Kidney epithelial cell (primary cell): ENCODE measurements at regions not wholly inside any gene's neighbourhood (a gene's known extent, or its start where the extent isn't known, plus 50 kb on each side); places are given as distances from the start of the nearest gene placed in this dataset.

Experiments used
- DNase-seq: peaks from one replicate; pipeline ENCODE4 v3.0.0-alpha.2; 2010; ENCODE audit warnings: low read depth
- H3K27me3 ChIP-seq: 2 replicates; pipeline ENCODE4 v1.6.0; 2011; ENCODE audit warnings: low read length; ENCODE audit not compliant: control insufficient read depth, insufficient read depth
- H3K36me3 ChIP-seq: 2 replicates; pipeline ENCODE4 v1.5.1; 2011; ENCODE audit warnings: low read length; ENCODE audit not compliant: control insufficient read depth, insufficient read depth
- H3K4me3 ChIP-seq: 2 replicates; pipeline ENCODE4 v1.5.1; 2011; ENCODE audit warnings: low read depth, mild to moderate bottlenecking, control low read depth, low read length
- CTCF ChIP-seq: IDR thresholded peaks from 2 replicates; pipeline ENCODE4 v1.5.1; 2011; ENCODE audit warnings: mild to moderate bottlenecking, moderate library complexity, low read length, control low read depth, inconsistent platforms; ENCODE audit not compliant: insufficient read depth, poor library complexity, severe bottlenecking

- no peak for DNase-seq
- no peaks in the 10 kb centered on the region for H3K36me3 ChIP-seq
- H3K27me3 ChIP-seq = peaks cover 29% of the 10 kb centered on the region
- TF ChIP-seq CTCF = no peak
- no peak overlapping the region for H3K4me3 ChIP-seq
Measured at GRCh38 chr5:73296772-73297171, 123.8 kb downstream of the TMEM174 start.

- TF ChIP-seq CTCF = no peak
- H3K4me3 ChIP-seq = no peak overlapping the region
Measured at GRCh38 chr5:73295921-73296320, 122.9 kb downstream of the TMEM174 start.

GRCh38 chr5:73295447-73295846 is 122.5 kb downstream of the TMEM174 start:
- Histone ChIP-seq H3K27me3 (peaks cover 24% of the 10 kb centered on the region), H3K36me3 (no peaks in the 10 kb centered on the region), H3K4me3 (no peak overlapping the region)
- no peak for DNase-seq
- no peak for TF ChIP-seq CTCF

More at GRCh38 chr5:73295921-73296320, 122.9 kb downstream of the TMEM174 start:
- no peaks in the 10 kb centered on the region for H3K36me3 ChIP-seq
- DNase-seq = no peak
- H3K27me3 ChIP-seq = peaks cover 25% of the 10 kb centered on the region

- TF ChIP-seq CTCF = no peak
- peaks cover 6% of the 10 kb centered on the region for H3K27me3 ChIP-seq
- H3K4me3 ChIP-seq = no peak overlapping the region
- no peak for DNase-seq
- H3K36me3 ChIP-seq = no peaks in the 10 kb centered on the region
Measured at GRCh38 chr5:73292816-73293459, 119.9 kb downstream of the TMEM174 start.

- Histone ChIP-seq H3K36me3 (no peaks in the 10 kb centered on the region), H3K27me3 (peaks cover 5% of the 10 kb centered on the region), H3K4me3 (no peak overlapping the region)
- TF ChIP-seq CTCF = no peak
- no peak for DNase-seq
Measured at GRCh38 chr5:73291873-73292272, 118.9 kb downstream of the TMEM174 start.

GRCh38 chr5:73290242-73290641 is 117.2 kb downstream of the TMEM174 start:
- no peak for TF ChIP-seq CTCF
- no peaks in the 10 kb centered on the region for H3K36me3 ChIP-seq
- H3K27me3 ChIP-seq = peaks cover 2% of the 10 kb centered on the region
- H3K4me3 ChIP-seq = no peak overlapping the region
- no peak for DNase-seq
